PFSK-1 (cell line): ENCODE measurements at regions not wholly inside any gene's neighbourhood (a gene's known extent, or its start where the extent isn't known, plus 50 kb on each side); places are given as distances from the start of the nearest gene placed in this dataset.

Experiments used
- REST ChIP-seq, 2 experiments: IDR thresholded peaks; 2 replicates each; pipeline versions ENCODE4 v1.6.1 to v1.8.0; 2011 to 2012; ENCODE audit warnings: low read depth in 2 of 2, low read length in 2 of 2, control low read depth in 1 of 2, inconsistent platforms in 1 of 2, mild to moderate bottlenecking in 1 of 2, moderate library complexity in 1 of 2; ENCODE audit not compliant: insufficient read depth in 1 of 2
- SIN3A ChIP-seq: IDR thresholded peaks from 2 replicates; pipeline ENCODE4 v1.6.1; 2012; ENCODE audit warnings: mild to moderate bottlenecking, low read length, moderate library complexity, borderline replicate concordance; ENCODE audit not compliant: insufficient read depth

- TF ChIP-seq SIN3A (no peak), REST (IDR thresholded peaks at IDR 0.05; ENCODE audit: insufficient read depth in 1 of 2, low read depth in 2 of 2, low read length in 2 of 2) (no peak)
Measured at GRCh38 chr2:81163583-81163982, 859.0 kb upstream of the LRRTM1 start.
